ENCODE measurements at regions not wholly inside any gene's neighbourhood (a gene's known extent, or its start where the extent isn't known, plus 50 kb on each side); places are given as distances from the start of the nearest gene placed in this dataset.

DNA sequence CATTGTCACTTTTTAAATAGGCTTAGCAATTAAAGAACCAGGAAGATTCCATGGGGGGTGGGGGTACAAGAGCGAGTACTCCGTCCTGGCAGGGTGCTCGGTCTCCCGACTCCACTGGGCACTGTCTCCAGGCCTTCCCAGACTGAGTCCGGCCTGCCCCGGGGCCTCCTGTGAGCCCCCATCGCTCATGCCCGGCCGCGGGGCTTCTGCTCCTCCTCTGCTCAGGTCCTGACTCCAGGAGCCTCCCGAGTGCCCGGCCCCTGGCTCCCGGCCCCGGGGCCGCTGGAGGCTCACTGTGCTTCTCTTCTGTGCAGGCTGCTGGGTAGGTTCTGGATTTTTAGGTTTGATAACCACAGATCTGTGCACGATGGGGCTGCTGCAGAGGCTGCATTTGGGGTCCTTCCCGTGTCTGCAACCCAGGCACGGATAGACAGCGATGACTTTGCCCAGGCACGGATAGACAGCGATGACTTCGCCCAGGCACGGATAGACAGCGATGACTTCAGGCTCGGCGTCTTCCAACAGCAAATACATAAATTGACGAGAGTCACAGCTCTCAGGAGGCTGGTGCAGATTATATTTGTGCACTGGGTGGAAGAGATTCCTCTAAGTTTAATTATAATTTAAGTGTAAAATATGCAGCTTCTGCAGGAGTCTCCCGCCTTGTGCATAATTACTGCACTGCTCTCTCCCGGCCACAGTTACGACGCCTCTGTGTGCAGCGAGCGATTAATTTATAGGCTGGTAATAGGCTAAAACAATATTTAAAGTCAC lies 74.8 kb upstream of the RXRA start:
- DNase-seq: no peak

DNA sequence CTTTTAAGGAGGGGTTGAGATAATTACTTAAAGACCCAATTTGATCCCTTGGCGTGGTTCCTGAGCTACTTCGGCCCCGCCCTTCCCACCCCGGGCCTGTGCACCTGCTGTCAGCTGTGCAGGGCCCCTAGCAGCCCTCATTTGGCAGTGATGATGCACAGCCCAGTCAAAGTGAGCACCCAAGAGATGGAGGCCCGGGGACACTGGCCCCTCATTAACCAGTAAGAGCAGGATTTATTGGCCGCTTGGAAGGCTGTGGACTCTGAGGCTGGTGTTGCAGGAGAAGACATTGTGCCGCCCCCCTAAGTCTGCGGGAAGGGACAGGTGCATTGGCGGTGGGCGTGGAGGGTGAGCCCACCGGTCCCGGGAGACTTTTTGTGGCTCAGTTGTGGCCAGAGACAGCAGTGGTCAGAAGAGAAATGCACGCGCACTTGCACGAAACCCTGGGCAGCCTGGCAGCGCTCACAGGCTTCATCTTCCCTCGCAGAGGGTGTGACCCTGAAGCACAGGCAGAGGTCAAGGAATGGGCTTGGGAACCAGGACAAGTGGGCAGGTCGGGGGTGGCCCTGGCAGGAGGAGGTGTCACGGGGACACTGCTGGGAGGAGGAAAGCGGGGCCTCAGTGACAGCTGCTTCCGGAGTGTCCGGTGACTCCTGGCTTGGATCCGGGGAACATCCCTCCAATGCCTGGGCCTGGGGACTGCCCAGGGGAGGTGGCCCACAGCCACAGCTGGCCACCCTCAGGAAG lies 74.0 kb upstream of the RXRA start:
- no peak for DNase-seq

DNA sequence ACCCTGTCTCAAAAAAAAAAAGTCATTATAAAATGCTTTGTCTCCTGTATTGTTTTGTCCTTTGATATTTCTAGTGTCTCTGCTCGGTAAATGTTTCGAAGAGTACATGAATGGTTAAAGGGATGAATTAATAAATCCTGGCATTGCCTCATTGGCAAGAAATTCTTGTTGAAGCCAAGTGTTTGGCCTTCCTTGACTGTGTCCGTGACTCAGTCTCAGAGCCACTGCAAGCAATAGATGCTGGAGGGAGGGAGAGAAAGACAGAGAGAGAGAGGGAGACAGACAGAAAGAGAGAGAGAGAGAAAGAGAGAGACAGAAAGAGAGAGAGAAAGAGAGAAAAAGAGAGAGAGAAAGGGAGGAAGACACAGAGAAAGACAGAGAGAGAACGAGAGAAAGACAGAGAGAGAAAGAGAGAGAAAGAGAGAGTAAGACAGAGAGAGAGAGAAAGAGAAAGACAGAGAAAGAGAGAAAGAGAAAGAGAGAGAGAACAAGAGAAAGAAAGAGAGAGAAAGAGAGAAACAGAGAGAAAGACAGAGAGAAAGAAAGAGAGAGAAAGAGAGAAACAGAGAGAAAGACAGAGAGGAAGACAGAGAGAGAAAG lies 72.5 kb upstream of the RXRA start:
- no peak for DNase-seq

DNA sequence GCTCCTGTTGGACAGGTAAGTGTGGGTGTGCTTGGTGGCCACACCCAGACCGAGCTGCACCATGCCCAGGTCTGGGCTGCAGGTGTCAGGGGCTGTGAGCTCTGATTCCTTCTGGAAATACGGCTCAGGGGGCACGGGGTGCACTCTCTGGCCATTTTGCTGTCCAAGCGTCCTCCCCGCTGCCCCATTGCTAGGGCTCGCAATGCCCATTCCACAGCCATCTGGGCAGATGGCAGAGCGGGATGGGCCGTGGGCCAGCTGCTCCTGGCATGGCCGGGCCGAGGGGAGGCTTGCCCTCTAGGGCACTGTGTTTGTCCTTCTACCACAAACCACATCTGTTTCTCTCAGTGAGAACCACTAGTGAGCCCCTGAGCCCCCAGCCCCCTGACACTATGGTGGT lies 67.9 kb upstream of the RXRA start:
- no peak for DNase-seq

DNA sequence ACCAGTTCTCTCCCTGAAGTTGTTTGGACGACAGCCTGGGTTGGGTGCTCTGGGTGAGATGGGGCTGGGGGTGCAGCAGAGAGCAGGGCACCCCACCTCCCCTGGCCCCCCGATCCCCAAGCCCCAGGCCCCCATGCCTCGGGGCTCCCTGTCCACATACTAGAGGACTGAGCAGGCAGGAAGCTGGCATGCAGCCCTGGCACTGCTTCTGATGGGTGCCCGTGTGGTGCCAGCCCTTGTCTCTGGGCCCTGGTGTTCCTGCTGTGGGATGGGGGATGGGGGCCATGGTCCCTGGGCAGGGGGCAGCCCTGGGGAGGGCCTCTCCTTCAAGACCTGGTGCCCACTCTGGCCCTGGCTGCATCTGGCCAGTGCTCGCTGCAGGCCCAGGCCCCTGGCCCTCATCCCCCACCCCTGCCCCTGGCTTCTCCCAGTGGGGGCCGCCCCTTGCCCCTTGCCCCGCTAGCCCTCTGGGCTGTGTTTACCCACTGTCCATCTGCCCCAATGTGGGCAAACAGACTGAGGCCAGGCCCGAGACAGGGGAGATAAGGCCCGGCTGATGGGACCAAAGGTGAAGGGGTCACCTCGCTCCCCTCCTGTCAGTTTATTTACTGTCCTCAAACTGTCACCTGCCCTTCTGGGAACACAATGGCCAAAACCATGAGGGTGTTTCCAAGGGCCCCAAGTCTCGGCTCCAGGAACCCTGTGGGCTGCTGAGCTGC lies 67.3 kb upstream of the RXRA start:
- no peak for DNase-seq

DNA sequence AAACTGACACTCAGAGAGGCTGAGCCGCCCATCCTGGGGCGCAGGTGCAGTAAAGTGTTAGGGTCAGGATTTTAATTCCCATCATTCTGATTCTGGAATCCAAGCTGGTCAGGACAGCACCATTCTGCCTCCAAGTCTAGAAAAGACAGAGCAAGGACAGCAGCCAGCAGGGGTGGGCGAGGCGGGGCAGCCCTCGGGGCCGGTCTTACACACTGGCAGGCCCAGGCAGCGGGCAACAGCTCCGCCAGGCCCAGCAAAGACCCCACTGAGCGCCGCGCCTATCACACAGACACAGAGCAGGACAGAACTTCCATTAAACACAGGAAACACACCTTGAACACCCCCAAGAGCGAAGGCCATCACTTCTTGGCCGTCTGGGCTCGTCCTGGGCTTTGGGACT lies 66.5 kb upstream of the RXRA start:
- DNase-seq: no peak

DNA sequence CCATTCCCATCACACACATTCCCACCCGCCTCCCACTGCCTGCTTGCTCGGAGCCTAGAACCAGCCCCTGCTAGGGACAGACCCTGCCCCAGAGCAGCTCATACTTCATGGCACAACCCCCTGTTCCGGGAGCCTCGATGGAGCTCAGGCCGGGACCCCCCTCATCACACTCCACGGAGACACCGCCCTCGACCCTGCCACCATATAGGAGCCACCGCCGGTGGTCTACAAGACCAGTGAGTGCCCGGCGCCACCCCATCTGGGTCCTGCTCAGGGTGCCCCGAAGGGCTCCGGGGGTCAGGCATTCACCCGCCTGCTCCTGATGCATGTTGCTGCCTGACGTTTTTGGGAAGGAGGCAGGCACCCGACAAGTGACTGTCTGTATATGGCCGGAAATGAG lies 65.5 kb upstream of the RXRA start:
- DNase-seq: no peak

DNA sequence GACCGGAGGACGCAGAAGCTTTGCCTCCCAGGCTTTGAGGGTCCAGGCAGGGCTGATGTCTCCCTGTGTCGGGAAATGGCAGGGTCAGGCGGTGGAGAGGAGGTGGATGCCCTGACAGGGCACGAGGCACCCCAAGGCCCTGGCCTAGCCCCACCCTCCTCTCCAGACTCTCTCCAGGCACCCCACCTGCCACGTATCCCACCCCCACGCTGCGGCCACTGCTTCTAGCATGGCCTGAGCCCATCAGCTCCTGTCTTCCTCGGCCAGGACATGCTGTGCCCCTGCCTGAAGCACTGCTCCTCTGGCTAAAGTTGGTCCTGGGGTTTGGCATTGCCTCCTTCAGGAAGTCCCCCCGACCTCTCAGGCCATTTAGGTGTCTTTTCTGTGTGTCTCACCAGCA lies 64.2 kb upstream of the RXRA start:
- DNase-seq: no peak

DNA sequence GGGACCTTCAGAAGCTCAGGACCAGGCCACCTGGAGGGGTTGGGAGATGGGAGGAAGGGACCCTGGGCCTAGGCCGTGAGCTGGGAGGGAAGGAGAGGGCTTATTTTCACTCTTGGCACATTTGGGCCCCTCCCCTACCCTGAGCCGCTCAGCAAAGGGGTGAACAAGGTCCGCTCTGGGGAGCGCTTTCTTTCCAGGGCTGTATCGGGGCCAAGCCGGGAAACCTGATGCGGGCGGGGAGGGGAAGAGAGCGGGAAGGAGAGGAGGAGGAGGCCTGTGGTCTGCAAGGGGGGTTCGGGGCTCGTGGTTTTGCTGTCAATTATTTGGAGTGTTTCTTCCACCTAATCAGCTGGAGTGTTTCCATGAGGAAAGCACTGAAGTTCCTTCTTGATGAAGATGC lies 62.7 kb upstream of the RXRA start:
- no peak for DNase-seq

DNA sequence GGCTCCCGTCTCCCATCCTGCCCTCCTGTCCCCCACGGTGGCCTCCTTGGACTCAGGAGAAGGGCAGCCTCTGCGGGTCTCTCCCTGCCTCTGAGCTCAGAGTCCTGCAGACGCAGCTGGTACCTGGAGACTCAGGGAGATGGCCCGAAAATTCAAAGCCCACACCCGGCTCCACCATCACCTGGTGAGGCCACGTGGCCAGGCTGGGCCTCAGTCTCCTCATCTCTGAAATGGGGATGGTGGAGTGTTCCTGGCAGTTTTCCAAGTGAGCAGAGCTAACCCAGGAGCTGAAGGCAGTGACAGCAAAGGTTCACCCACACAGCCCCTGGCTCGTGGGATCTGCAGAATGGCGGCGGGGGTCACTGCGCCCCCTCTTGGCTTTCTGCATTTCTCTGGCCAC lies 62.1 kb upstream of the RXRA start:
- DNase-seq: no peak

DNA sequence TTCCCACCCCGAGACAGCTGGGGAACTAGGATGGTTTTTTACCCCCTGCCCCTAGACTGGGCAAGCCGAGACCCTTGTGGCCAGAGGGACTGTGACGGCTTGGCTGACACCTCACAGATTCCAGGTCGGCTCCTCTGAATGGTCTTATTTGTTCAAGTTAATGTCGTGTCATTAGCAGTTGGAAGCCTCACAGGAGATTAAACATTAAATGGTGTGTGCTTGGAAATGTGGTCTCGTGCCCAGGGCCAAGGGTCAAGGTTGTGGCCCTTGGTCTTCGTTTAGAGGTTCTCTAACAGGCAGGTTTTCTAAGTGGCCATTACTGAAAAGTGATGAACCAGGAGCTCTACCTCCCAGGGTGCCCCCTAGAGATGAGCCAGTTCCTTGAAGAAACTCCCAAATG lies 61.2 kb upstream of the RXRA start:
- DNase-seq: no peak

DNA sequence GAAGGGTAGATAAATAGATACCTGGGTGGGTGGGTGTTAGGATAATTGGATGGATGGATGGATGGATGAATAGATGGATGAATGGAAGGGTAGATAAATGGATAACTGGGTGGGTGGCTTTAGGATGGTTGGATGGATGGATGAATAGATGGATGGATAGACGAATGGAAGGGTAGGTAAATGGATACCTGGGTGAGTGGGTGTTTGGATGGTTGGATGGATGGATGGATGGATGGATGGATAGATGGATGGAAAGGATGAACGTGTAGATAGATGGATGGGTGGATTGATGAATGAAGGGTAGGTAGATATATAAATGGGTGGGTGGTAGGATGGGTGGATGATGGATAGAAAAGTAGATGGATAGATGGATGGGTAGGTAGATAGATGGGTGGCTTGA lies 59.8 kb upstream of the RXRA start:
- no peak for DNase-seq

DNA sequence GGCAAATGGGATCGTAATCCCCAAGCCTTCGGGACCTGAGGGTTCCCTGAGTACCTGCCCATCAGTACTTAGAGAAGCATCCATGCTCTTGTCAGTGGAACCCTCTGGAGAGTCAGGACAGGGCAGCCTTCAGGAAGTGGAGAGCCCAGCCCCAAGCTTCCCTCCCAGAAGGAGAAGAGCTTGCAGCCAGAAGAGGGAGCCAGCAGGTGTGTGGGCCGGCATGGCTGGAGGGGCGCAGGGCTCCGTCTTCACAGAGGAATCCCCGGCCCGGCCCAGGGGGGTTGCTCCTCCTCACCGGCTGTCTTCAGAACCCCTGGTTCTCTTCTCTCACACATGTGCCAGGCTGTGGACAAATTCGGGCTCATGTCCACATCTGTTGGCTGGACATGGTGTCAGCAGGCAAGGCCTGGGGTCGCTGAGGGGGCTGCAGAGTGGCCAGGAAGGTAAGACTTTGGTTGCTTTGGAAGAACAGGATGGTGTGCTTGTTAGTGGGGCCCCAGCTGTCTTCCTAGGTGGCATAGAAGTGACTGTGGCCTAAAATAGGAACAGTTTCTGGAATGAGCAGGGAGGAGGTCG lies 58.9 kb upstream of the RXRA start:
- DNase-seq: no peak

DNA sequence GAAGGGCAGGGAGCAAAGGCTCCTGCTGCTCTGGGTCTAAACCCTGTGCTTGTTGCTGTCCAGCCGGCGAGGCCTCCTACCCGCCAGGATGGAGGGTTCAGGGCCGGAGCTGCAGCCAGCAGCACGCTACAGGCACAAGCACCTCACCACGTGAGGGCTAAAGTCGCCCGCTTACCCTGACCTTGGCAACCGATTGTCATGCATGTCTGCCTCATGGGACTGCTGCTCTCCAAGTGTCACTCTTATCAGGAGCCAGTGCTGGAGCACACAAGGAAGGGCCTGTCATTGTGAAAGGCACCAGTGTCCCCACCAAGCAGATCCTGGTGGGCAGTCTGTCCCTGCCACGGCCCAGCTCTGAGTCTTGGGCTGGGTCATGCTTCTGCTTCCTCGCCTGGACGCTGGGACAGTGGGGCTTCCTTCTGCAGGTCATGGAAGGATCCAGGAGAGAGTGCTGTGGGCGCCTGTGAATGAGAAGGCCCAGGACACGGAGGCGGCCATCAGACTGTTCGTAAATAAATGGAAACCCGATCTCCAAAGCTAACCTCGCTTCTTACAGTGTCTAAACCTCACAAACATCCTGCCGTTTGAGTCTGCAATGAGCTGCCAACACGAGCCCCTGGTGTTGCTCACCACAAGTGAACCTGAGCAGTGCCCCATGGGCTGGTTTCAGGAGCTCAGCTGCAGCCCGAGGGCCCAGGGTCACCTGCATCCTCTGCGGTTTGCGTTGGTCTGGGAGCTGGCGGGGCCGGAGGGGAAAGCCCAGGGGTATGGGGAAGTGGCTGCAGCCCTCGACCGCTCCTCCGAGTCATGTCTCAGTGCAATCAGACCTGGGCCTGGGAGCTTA lies 58.2 kb upstream of the RXRA start:
- no peak for DNase-seq

DNA sequence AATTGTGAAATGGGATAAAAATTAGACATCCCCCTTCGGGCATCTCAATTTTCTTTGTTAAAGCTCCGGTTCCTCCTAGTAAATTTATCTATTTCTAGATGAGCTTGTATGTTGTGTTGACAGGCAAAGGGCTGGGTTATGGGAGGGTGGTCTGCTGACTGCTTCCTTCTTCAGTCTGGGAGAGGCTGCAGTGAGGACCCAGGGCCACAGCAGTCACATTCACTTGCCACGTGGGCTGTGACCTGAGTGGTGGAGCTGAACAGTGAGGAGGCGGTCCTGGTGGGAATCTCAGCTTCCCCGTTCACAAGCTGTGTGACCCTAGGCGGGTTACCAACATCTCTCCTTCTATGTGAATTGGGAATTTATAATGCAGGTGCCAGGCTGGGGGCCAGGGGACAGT lies 57.5 kb upstream of the RXRA start:
- no peak for DNase-seq

DNA sequence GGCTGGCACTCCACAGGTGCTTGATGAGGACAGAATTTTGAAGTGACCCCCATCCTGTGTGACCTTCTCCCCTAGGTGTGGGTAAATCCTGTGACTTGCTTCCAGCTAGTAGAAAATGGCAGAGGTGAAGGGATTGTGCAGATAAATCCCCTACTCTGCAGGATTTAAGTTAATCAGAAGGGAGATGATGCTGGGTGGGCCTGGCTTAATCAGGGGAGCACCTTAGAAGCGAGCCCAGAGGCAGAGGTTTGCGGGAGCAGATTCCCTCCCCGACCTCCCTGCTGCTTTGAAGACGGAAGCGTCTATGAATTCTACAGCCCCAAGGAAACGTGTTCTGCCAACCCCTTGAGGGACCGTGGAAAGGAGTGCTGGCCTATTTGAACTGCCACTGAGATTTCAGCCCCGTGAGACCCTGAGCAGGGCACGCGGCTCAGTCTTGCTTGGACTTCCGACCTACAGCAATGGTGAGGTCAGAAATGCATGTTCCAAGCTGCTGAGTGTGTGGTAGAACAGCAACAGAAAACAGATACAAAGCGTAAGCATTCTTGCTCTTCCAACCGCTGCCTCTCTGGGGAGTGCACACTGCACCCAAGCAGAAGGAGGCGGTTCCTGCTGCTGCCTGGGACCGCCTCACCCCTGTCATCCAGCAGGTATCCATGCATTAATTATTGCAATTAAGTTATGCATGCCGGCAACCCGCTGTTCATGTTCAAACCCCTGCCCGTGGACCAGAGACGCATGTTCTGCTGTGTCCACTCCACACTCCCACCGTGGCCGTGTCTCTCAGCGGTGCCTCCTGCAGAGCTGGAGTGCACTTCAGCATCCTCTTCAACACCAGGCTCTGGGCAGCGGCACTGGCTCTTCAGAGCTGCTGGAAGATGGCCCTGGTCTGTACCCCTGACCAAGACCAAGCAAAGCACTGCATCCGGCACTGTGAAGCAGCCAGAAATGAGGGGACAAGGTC lies 54.6 kb upstream of the RXRA start:
- DNase-seq: no peak

DNA sequence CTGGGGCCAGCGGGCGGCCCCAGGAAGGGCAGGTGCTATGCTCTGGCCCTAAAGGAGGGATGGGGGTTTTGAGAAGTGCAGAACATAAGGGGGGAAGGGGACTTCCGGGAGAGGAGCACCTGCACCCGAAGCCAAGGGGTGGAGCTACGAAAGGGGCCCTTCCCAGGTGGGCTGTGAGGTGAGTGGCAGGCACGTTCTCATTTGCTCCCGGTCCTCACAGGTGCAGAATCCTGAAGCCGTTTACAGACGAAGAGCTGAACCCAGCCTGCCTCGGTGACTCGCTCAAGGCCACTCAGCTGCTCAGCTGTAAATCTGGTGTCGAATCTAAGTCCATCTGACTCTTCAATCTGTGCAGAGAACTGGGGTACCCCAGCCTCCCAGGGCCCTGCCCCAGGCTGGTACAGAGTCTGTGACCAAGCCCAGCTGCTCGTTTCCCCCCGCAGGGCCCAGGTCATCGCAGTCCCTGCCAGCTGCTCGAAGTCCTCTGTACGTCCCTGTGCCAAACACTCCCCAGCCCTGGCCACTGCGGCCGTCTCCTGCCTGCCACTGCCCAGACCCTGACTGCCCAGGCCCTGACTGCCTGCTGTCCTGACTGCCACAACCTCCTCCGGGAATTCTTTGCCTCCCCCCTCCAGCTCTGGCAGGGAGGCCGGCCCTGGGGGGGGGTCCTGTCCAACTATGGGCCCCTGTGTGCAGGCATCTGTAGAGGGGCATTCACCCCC lies 53.8 kb upstream of the RXRA start:
- DNase-seq: no peak

DNA sequence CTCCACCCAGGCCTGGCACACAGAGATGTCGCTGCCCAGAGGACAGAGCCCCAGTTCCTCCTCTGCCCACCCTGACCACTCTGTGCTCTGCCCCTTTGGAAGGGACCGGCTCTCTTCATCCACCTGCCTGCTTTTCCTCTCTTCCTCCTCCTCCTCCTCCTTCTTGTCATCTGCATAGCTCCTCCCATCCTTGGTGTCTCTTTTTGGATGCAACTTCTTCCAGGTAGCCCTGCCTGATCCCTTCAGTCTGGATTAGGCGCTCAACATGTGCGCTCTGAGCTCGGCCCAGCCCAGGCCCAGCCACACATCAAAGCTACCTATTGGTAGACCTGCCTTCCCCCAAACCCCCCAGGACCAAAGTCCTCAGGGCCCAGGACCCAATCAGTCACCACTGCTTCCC lies 52.6 kb upstream of the RXRA start:
- no peak for DNase-seq

DNA sequence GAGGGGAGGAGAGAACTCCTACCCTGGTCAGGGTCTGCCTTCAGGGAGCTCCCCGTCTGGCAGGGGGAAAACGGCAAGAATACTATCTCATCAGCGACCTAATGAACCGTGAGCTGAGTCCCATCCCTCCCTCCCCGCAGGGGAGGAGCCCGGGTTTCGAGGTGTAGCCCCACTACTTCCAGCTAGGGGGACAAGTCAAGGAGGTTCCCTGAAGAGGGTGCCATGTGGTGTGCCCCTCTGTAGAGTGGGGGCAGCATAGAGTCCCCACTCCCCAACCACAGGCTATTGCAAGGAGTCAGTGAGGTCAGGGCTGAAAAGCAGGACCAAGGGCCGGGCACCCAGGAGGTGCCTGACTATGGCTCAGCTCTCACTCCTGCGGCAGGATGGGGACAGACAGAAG lies 50.9 kb upstream of the RXRA start:
- DNase-seq: no peak

DNA sequence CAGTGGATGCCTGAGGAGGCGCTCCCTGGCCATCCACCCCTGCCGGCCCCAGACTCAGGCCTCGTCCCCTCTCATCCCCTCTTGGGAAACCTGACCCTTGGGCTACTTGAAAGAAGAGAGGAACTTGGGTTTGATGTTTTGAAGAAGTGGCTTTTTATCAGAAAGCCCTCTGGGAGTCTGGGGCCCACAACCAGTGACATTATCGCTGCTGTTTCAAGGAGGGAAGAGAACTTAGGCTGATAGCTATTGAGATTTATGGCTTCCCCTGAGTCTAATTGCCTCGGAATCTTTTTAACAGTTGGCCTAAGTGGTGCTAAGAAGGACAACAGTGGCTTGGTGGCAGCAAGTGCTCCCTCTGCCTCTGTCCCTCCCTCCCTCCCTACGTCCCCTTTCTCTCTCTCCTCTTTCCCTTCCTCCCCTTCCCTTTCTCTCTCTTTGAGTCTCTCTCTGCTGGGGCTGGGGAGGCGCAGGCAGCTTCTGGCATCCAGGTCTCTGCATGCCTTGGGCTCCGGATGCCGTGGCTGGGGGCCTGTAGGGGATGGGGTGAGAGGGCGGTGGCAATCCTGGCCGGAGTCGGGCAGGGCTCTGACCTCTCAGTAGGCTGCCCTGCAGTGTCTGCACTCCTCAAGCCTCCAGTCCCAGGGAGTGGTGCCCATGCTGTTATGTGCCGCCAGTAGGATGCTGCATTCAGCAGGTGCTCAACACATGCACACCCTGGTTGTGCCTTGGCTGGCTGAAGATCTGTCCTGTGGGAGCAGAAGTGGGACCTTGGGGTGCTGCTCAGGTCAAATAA lies 49.6 kb upstream of the RXRA start:
- DNase-seq: no peak

Data from stimulated activated naive CD4-positive, alpha-beta T cell (primary cell).